ENCODE measurements at regions not wholly inside any gene's neighbourhood (a gene's known extent, or its start where the extent isn't known, plus 50 kb on each side); places are given as distances from the start of the nearest gene placed in this dataset.

DNA sequence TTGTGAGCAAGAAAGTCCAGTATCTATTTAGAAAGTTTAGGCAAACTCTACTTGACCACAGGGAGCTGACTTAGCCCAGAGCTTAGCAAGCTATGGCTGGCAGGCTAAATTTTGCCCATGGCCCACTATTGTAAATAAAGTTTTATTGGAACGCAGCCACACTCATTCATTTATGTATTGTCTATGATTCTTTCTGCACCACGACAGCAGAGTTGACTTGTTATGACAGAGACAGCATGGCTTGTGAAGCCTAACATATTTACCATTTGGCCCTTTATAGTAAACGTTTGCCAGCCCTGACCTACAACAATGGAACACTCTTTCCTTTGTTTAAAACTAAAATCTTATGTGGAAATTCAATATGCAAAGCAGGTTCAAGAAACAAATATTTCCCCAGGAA, 100.0 kb upstream of the ZFHX3 start:
- DNase-seq (no peak), ATAC-seq (no peak)
- intact Hi-C loops (cut with DNase I, micrococcal nuclease) = no loop called here
- TF ChIP-seq, protein P1, sequence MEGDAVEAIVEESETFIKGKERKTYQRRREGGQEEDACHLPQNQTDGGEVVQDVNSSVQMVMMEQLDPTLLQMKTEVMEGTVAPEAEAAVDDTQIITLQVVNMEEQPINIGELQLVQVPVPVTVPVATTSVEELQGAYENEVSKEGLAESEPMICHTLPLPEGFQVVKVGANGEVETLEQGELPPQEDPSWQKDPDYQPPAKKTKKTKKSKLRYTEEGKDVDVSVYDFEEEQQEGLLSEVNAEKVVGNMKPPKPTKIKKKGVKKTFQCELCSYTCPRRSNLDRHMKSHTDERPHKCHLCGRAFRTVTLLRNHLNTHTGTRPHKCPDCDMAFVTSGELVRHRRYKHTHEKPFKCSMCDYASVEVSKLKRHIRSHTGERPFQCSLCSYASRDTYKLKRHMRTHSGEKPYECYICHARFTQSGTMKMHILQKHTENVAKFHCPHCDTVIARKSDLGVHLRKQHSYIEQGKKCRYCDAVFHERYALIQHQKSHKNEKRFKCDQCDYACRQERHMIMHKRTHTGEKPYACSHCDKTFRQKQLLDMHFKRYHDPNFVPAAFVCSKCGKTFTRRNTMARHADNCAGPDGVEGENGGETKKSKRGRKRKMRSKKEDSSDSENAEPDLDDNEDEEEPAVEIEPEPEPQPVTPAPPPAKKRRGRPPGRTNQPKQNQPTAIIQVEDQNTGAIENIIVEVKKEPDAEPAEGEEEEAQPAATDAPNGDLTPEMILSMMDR (IDR thresholded peaks at IDR 0.05) = no peak
- no peaks in the 10 kb centered on the region for H3K36me3 ChIP-seq (ENCODE audit: low read depth)
- H3K4me3 ChIP-seq = no peak overlapping the region
- H3K9me3 ChIP-seq = no peaks in the 10 kb centered on the region
- peaks cover 9% of the 10 kb centered on the region for H3K4me1 ChIP-seq (ENCODE audit: low read depth)

- TF ChIP-seq, protein P1 (IDR thresholded peaks at IDR 0.05) = no peak
- ATAC-seq = no peak
- H3K4me1 ChIP-seq (ENCODE audit: low read depth) = peaks cover 9% of the 10 kb centered on the region
- no peaks in the 10 kb centered on the region for H3K9me3 ChIP-seq
- no peak for DNase-seq
- no peak overlapping the region for H3K4me3 ChIP-seq
- no peaks in the 10 kb centered on the region for H3K36me3 ChIP-seq (ENCODE audit: low read depth)
- intact Hi-C loops (cut with DNase I, micrococcal nuclease) = no loop called here
These were observed 97.4 kb upstream of the ZFHX3 start for GRCh38 chr16:73145166-73145880.

DNA sequence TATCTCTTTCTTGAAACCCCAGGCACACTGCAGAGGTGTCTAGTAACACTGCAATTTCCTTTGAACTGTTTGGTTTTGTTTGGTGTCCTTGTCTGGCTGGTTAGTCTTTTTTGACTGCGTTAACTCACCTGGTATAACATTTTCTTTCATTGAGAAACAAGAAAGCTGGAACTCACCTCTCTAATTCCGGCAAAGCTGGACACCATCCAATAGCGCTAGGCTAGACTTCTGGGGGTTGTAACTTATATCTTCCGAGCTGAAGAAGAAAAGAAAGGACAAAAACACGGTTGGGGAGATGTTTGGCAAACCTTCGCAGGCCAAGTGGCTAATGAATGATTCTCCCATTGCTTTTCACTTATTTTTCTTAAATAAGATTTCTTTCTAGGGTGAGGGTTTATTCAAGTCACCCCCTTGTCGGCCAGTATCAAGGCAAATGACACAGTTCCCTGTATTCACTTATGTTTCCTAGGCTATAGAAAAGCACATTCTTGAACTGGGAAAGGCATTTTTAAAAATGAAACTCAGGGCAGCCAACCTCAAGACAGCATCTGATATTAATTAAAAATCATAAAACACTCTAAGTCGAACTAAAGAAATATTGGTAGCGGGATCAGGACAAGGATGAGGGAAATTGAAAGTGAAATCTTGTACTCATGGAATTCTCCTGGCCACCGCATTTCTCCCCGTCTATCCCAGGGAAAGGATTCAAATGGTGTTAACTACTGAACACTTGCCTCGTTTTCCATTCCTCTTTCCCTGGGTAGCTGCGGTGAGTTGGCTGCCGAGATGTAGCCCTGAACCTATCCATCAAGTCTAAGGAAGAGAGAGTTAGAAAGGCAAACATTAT, 95.9 kb upstream of the ZFHX3 start:
- Histone ChIP-seq H3K4me1 (ENCODE audit: low read depth) (peaks cover 9% of the 10 kb centered on the region), H3K36me3 (ENCODE audit: low read depth) (no peaks in the 10 kb centered on the region), H3K4me3 (no peak overlapping the region), H3K9me3 (no peaks in the 10 kb centered on the region)
- TF ChIP-seq, protein P1 (IDR thresholded peaks at IDR 0.05) = no peak
- intact Hi-C loops (cut with DNase I, micrococcal nuclease) = no loop called here
- peak; percentile 43 for ATAC-seq
- no peak for DNase-seq

GRCh38 chr16:73143002-73143401, 95.1 kb upstream of the ZFHX3 start:
- Histone ChIP-seq H3K36me3 (ENCODE audit: low read depth) (no peaks in the 10 kb centered on the region), H3K4me1 (ENCODE audit: low read depth) (peaks cover 9% of the 10 kb centered on the region), H3K4me3 (no peak overlapping the region), H3K9me3 (no peaks in the 10 kb centered on the region)
- ATAC-seq (no peak), DNase-seq (no peak)
- intact Hi-C loops (cut with DNase I, micrococcal nuclease) = no loop called here
- TF ChIP-seq, protein P1 (IDR thresholded peaks at IDR 0.05) = no peak

- intact Hi-C loops (cut with DNase I, micrococcal nuclease) = no loop called here
These were observed 94.3 kb upstream of the ZFHX3 start for GRCh38 chr16:73142053-73142854.

More at GRCh38 chr16:73142053-73142854, 94.3 kb upstream of the ZFHX3 start:
- DNase-seq (peak in 2 of 3 donors; percentile 44 to 49), ATAC-seq (peak; percentile 66)
- TF ChIP-seq, protein P1 (IDR thresholded peaks at IDR 0.05) = no peak
- Histone ChIP-seq H3K4me1 (ENCODE audit: low read depth) (peaks cover 9% of the 10 kb centered on the region), H3K4me3 (no peak overlapping the region), H3K9me3 (no peaks in the 10 kb centered on the region), H3K36me3 (ENCODE audit: low read depth) (no peaks in the 10 kb centered on the region)
